ENCODE measurements at regions not wholly inside any gene's neighbourhood (a gene's known extent, or its start where the extent isn't known, plus 50 kb on each side); places are given as distances from the start of the nearest gene placed in this dataset.

- no peaks in the 10 kb centered on the region for H3K36me3 ChIP-seq (ENCODE audit: control insufficient read depth, insufficient read depth, low read length)
- TF ChIP-seq, protein P1, sequence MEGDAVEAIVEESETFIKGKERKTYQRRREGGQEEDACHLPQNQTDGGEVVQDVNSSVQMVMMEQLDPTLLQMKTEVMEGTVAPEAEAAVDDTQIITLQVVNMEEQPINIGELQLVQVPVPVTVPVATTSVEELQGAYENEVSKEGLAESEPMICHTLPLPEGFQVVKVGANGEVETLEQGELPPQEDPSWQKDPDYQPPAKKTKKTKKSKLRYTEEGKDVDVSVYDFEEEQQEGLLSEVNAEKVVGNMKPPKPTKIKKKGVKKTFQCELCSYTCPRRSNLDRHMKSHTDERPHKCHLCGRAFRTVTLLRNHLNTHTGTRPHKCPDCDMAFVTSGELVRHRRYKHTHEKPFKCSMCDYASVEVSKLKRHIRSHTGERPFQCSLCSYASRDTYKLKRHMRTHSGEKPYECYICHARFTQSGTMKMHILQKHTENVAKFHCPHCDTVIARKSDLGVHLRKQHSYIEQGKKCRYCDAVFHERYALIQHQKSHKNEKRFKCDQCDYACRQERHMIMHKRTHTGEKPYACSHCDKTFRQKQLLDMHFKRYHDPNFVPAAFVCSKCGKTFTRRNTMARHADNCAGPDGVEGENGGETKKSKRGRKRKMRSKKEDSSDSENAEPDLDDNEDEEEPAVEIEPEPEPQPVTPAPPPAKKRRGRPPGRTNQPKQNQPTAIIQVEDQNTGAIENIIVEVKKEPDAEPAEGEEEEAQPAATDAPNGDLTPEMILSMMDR (conservative IDR thresholded peaks at IDR 0.05) = no peak
- H3K27me3 ChIP-seq (ENCODE audit: control insufficient read depth, insufficient read depth, low read length, poor library complexity, severe bottlenecking) = no peaks in the 10 kb centered on the region
- no peaks in the 10 kb centered on the region for H3K36me3 Mint-ChIP-seq (ENCODE audit: low read depth)
- no peaks in the 10 kb centered on the region for H3K27me3 Mint-ChIP-seq (ENCODE audit: insufficient read depth)
- H3K9ac ChIP-seq (ENCODE audit: extremely low read depth, low read length, poor library complexity, severe bottlenecking) = no peak overlapping the region
- no peak overlapping the region for H3K4me3 ChIP-seq (ENCODE audit: low read length)
- peaks cover 6% of the 10 kb centered on the region for H3K9me3 Mint-ChIP-seq
- H3K4me1 Mint-ChIP-seq = peaks cover 6% of the 10 kb centered on the region
- 93 to 100% methylated on average over 5 of the region's 5 CpGs for WGBS, 2 experiments (ENCODE audit: insufficient coverage in 1 of 2, insufficient read length in 1 of 2)
- H3K27ac ChIP-seq (ENCODE audit: low read depth, low read length) = no peak overlapping the region
- no peak overlapping the region for H3K27ac Mint-ChIP-seq
- no peaks in the 10 kb centered on the region for H3K4me1 ChIP-seq (ENCODE audit: control insufficient read depth, insufficient read depth, low read length)
- H3K9me3 ChIP-seq (ENCODE audit: control insufficient read depth, low read length) = no peaks in the 10 kb centered on the region
- DNase-seq = no peak
- no peak overlapping the region for H3K4me3 Mint-ChIP-seq
These were observed 109.3 kb upstream of the LINC00305 start for GRCh38 chr18:64258111-64258650.

GRCh38 chr18:64254399-64255093 is 105.7 kb upstream of the LINC00305 start:
- Mint-ChIP-seq H3K4me1 (peaks cover 1% of the 10 kb centered on the region), H3K9me3 (peaks cover 6% of the 10 kb centered on the region), H3K27ac (no peak overlapping the region), H3K36me3 (ENCODE audit: low read depth) (no peaks in the 10 kb centered on the region), H3K4me3 (no peak overlapping the region), H3K27me3 (ENCODE audit: insufficient read depth) (no peaks in the 10 kb centered on the region)
- H3K27me3 ChIP-seq (ENCODE audit: control insufficient read depth, insufficient read depth, low read length, poor library complexity, severe bottlenecking) = no peaks in the 10 kb centered on the region
- no peak overlapping the region for H3K27ac ChIP-seq (ENCODE audit: low read depth, low read length)
- H3K9ac ChIP-seq (ENCODE audit: extremely low read depth, low read length, poor library complexity, severe bottlenecking) = no peak overlapping the region
- TF ChIP-seq, protein P1 (conservative IDR thresholded peaks at IDR 0.05) = no peak
- no peaks in the 10 kb centered on the region for H3K9me3 ChIP-seq (ENCODE audit: control insufficient read depth, low read length)
- no peaks in the 10 kb centered on the region for H3K36me3 ChIP-seq (ENCODE audit: control insufficient read depth, insufficient read depth, low read length)
- WGBS, 2 experiments (ENCODE audit: insufficient coverage in 1 of 2, insufficient read length in 1 of 2) = 79 to 83% methylated on average over 2 of the region's 2 CpGs
- no peak overlapping the region for H3K4me3 ChIP-seq (ENCODE audit: low read length)
- DNase-seq = no peak
- H3K4me1 ChIP-seq (ENCODE audit: control insufficient read depth, insufficient read depth, low read length) = no peaks in the 10 kb centered on the region

- H3K27ac ChIP-seq (ENCODE audit: low read depth, low read length) = no peak overlapping the region
- 82% methylated on average over 2 of the region's 2 CpGs; no CpG with 5 or more reads in 1 of the 2 experiments for WGBS, 2 experiments (ENCODE audit: insufficient coverage in 1 of 2, insufficient read length in 1 of 2)
- peaks cover 5% of the 10 kb centered on the region for H3K4me1 Mint-ChIP-seq
These were observed 105.0 kb upstream of the LINC00305 start for GRCh38 chr18:64253873-64254272.

More at GRCh38 chr18:64253873-64254272, 105.0 kb upstream of the LINC00305 start:
- Mint-ChIP-seq H3K27ac (no peak overlapping the region), H3K9me3 (peaks cover 6% of the 10 kb centered on the region), H3K27me3 (ENCODE audit: insufficient read depth) (no peaks in the 10 kb centered on the region), H3K36me3 (ENCODE audit: low read depth) (no peaks in the 10 kb centered on the region), H3K4me3 (no peak overlapping the region)
- H3K9ac ChIP-seq (ENCODE audit: extremely low read depth, low read length, poor library complexity, severe bottlenecking) = no peak overlapping the region
- H3K9me3 ChIP-seq (ENCODE audit: control insufficient read depth, low read length) = no peaks in the 10 kb centered on the region
- H3K36me3 ChIP-seq (ENCODE audit: control insufficient read depth, insufficient read depth, low read length) = no peaks in the 10 kb centered on the region
- H3K4me1 ChIP-seq (ENCODE audit: control insufficient read depth, insufficient read depth, low read length) = no peaks in the 10 kb centered on the region
- DNase-seq = no peak
- no peak overlapping the region for H3K4me3 ChIP-seq (ENCODE audit: low read length)
- no peaks in the 10 kb centered on the region for H3K27me3 ChIP-seq (ENCODE audit: control insufficient read depth, insufficient read depth, low read length, poor library complexity, severe bottlenecking)
- TF ChIP-seq, protein P1 (conservative IDR thresholded peaks at IDR 0.05) = no peak

Data from endodermal cell (in vitro differentiated cells).